T-cell (primary cell): ENCODE measurements at regions not wholly inside any gene's neighbourhood (a gene's known extent, or its start where the extent isn't known, plus 50 kb on each side); places are given as distances from the start of the nearest gene placed in this dataset.

Experiments used
- ATAC-seq, 4 experiments: fragments of 200-7000 bp in 3 of 4; fragments of 150-1000 bp in 1 of 4; cut with Tn5 transposase; replicated peaks in 1 of 4; 1 replicate in 3 of 4; 2 replicates in 1 of 4; pipeline ENCODE4 v1.10.0; 2021; ENCODE audit warnings: moderate library complexity in 3 of 4, mild to moderate bottlenecking in 2 of 4, moderate number of reproducible peaks in 1 of 4
- CTCF ChIA-PET, 2 donors: fragments of 300-600 bp; sonication (Branson Sonifier 250); formaldehyde crosslinking; loops; one replicate each; lab custom pipeline; 2022; ENCODE audit warnings: antibody characterized with exemption in 2 of 2; lab: Charles Lee
- POLR2A ChIA-PET, 2 donors: fragments of 300-600 bp; sonication (Branson Sonifier 250); formaldehyde crosslinking; loops; one replicate each; lab custom pipeline; 2022; ENCODE audit warnings: antibody characterized with exemption in 2 of 2; lab: Charles Lee
- DNase-seq, 35 experiments: peaks; one replicate each; pipeline versions ENCODE4 v3.0.0 to v3.0.0-alpha.2; 2013 to 2023
- H3K27ac ChIP-seq: one replicate; pipeline ENCODE4 v1.5.1; 2013; ENCODE audit warnings: low read length
- H3K27me3 ChIP-seq, 2 experiments: replicated peaks in 1 of 2; 1 replicate in 1 of 2; 2 replicates in 1 of 2; pipeline versions ENCODE4 v1.6.1 to v1.7.0; 2013; ENCODE audit warnings: low read length in 1 of 2, mixed read lengths in 1 of 2; ENCODE audit not compliant: control insufficient read depth in 2 of 2, insufficient read depth in 2 of 2; ENCODE audit errors: extremely low read depth in 1 of 2
- H3K36me3 ChIP-seq, 2 donors: 1 replicate in 1 of 2; 2 replicates in 1 of 2; pipeline versions ENCODE4 v1.6.1 to v1.7.0; 2013; ENCODE audit warnings: low read length in 1 of 2; ENCODE audit not compliant: control insufficient read depth in 2 of 2, insufficient read depth in 1 of 2; ENCODE audit errors: extremely low read depth in 1 of 2
- H3K4me1 ChIP-seq, 2 experiments: 1 replicate in 1 of 2; 2 replicates in 1 of 2; pipeline versions ENCODE4 v1.6.1 to v1.7.0; 2013; ENCODE audit warnings: low read length in 2 of 2, mixed read lengths in 1 of 2; ENCODE audit not compliant: insufficient read depth in 2 of 2, control insufficient read depth in 1 of 2; ENCODE audit errors: extremely low read depth in 1 of 2
- H3K4me3 ChIP-seq, 2 donors: 1 replicate in 1 of 2; 2 replicates in 1 of 2; pipeline versions ENCODE4 v1.5.1 to v1.7.0; 2013; ENCODE audit warnings: mild to moderate bottlenecking in 2 of 2, low read length in 1 of 2, moderate library complexity in 1 of 2; ENCODE audit not compliant: control insufficient read depth in 1 of 2; ENCODE audit errors: extremely low read depth in 1 of 2
- H3K9me3 ChIP-seq: 2 replicates; pipeline ENCODE4 v1.7.0; 2013
- H3K27ac Mint-ChIP-seq, 2 donors: one replicate each; pipeline ENCODE4 v1.8.0; 2020 to 2021; ENCODE audit warnings: mild to moderate bottlenecking in 2 of 2, mixed read lengths in 2 of 2
- H3K27me3 Mint-ChIP-seq, 2 donors: one replicate each; pipeline ENCODE4 v1.8.0; 2021 to 2022; ENCODE audit warnings: mixed read lengths in 2 of 2
- H3K36me3 Mint-ChIP-seq: one replicate; pipeline ENCODE4 v1.8.0; 2021; ENCODE audit warnings: mixed read lengths
- H3K4me1 Mint-ChIP-seq, 3 donors: one replicate each; pipeline ENCODE4 v1.8.0; 2020 to 2022; ENCODE audit warnings: mixed read lengths in 3 of 3, mild to moderate bottlenecking in 1 of 3
- H3K4me3 Mint-ChIP-seq, 3 donors: one replicate each; pipeline ENCODE4 v1.8.0; 2020 to 2022; ENCODE audit warnings: mild to moderate bottlenecking in 3 of 3, mixed read lengths in 3 of 3, moderate library complexity in 3 of 3
- H3K9me3 Mint-ChIP-seq, 3 donors: one replicate each; pipeline ENCODE4 v1.8.0; 2020 to 2022; ENCODE audit warnings: mixed read lengths in 3 of 3
- WGBS: methylation state at CpG from one replicate; pipeline ENCODE4 v1.1.5; 2013; ENCODE audit warnings: missing lambda C conversion rate; ENCODE audit not compliant: insufficient coverage; 5-methylcytosine and 5-hydroxymethylcytosine counted together

GRCh38 chr2:34747643-34748042 is 1148.5 kb upstream of the FAM98A start:
- Mint-ChIP-seq H3K9me3 (peaks cover 0 to 13% (median 3%) of the 10 kb centered on the region in 3 donors), H3K27ac (no peak overlapping the region), H3K4me1 (no peaks in the 10 kb centered on the region), H3K36me3 (no peaks in the 10 kb centered on the region), H3K4me3 (no peak overlapping the region), H3K27me3 (no peaks in the 10 kb centered on the region)
- ChIA-PET CTCF (no interaction called here), POLR2A (no interaction called here)
- ATAC-seq (no peak), DNase-seq (no peak)
- Histone ChIP-seq H3K27me3 (no peaks in the 10 kb centered on the region), H3K4me1 (no peaks in the 10 kb centered on the region), H3K9me3 (no peaks in the 10 kb centered on the region), H3K36me3 (no peaks in the 10 kb centered on the region), H3K27ac (no peak overlapping the region), H3K4me3 (no peak overlapping the region)
- WGBS, result 80% methylated on average over 1 of the region's 3 CpGs

GRCh38 chr2:34738691-34739090 is 1139.6 kb upstream of the FAM98A start:
- no peaks in the 10 kb centered on the region for H3K4me1 Mint-ChIP-seq
- no peaks in the 10 kb centered on the region for H3K36me3 ChIP-seq
- H3K4me3 Mint-ChIP-seq, result no peak overlapping the region
- ChIA-PET CTCF (no interaction called here), POLR2A (no interaction called here)
- H3K27me3 ChIP-seq, result no peaks in the 10 kb centered on the region
- no peak overlapping the region for H3K27ac ChIP-seq
- DNase-seq (no peak), ATAC-seq (no peak)
- peaks cover 2 to 19% (median 11%) of the 10 kb centered on the region in 3 donors for H3K9me3 Mint-ChIP-seq
- no peaks in the 10 kb centered on the region for H3K36me3 Mint-ChIP-seq
- H3K27ac Mint-ChIP-seq, result no peak overlapping the region
- no peaks in the 10 kb centered on the region for H3K4me1 ChIP-seq
- no peaks in the 10 kb centered on the region for H3K27me3 Mint-ChIP-seq
- no peaks in the 10 kb centered on the region for H3K9me3 ChIP-seq
- no peak overlapping the region for H3K4me3 ChIP-seq
- WGBS, result 0% methylated on average over 1 of the region's 3 CpGs

- Mint-ChIP-seq H3K27ac (no peak overlapping the region), H3K36me3 (no peaks in the 10 kb centered on the region), H3K4me1 (no peaks in the 10 kb centered on the region), H3K27me3 (no peaks in the 10 kb centered on the region), H3K4me3 (no peak overlapping the region), H3K9me3 (peaks cover 2 to 19% (median 11%) of the 10 kb centered on the region in 3 donors)
- Histone ChIP-seq H3K9me3 (no peaks in the 10 kb centered on the region), H3K36me3 (no peaks in the 10 kb centered on the region), H3K4me1 (no peaks in the 10 kb centered on the region), H3K4me3 (no peak overlapping the region), H3K27ac (no peak overlapping the region), H3K27me3 (no peaks in the 10 kb centered on the region)
- WGBS, result 60% methylated on average over 2 of the region's 3 CpGs
- ATAC-seq (no peak), DNase-seq (no peak)
- POLR2A ChIA-PET, result no interaction called here
- CTCF ChIA-PET, result no interaction called here
Observed at GRCh38 chr2:34737146-34737545, 1138.0 kb upstream of the FAM98A start.

GRCh38 chr2:34736482-34736881 is 1137.4 kb upstream of the FAM98A start:
- Mint-ChIP-seq H3K9me3 (peaks cover 2 to 19% (median 11%) of the 10 kb centered on the region in 3 donors), H3K4me3 (no peak overlapping the region), H3K4me1 (no peaks in the 10 kb centered on the region), H3K27ac (no peak overlapping the region), H3K36me3 (no peaks in the 10 kb centered on the region), H3K27me3 (no peaks in the 10 kb centered on the region)
- no peaks in the 10 kb centered on the region for H3K36me3 ChIP-seq
- no peaks in the 10 kb centered on the region for H3K9me3 ChIP-seq
- H3K4me1 ChIP-seq, result no peaks in the 10 kb centered on the region
- ChIA-PET CTCF (no interaction called here), POLR2A (no interaction called here)
- no peaks in the 10 kb centered on the region for H3K27me3 ChIP-seq
- no peak overlapping the region for H3K27ac ChIP-seq
- DNase-seq, result no peak
- no peak for ATAC-seq
- no CpG with 5 or more reads among the region's 2 CpGs for WGBS
- no peak overlapping the region for H3K4me3 ChIP-seq

GRCh38 chr2:34734662-34735061 is 1135.6 kb upstream of the FAM98A start:
- Mint-ChIP-seq H3K4me3 (no peak overlapping the region), H3K9me3 (peaks cover 3 to 15% (median 11%) of the 10 kb centered on the region in 3 donors), H3K36me3 (no peaks in the 10 kb centered on the region), H3K4me1 (no peaks in the 10 kb centered on the region), H3K27me3 (no peaks in the 10 kb centered on the region), H3K27ac (no peak overlapping the region)
- Histone ChIP-seq H3K4me1 (no peaks in the 10 kb centered on the region), H3K9me3 (no peaks in the 10 kb centered on the region), H3K36me3 (no peaks in the 10 kb centered on the region), H3K4me3 (no peak overlapping the region), H3K27ac (no peak overlapping the region), H3K27me3 (no peaks in the 10 kb centered on the region)
- ATAC-seq, result no peak
- no peak for DNase-seq
- ChIA-PET CTCF (no interaction called here), POLR2A (no interaction called here)

- CTCF ChIA-PET, result no interaction called here
- Mint-ChIP-seq H3K27me3 (no peaks in the 10 kb centered on the region), H3K9me3 (peaks cover 3 to 15% (median 11%) of the 10 kb centered on the region in 3 donors), H3K36me3 (no peaks in the 10 kb centered on the region), H3K4me1 (no peaks in the 10 kb centered on the region), H3K27ac (no peak overlapping the region), H3K4me3 (no peak overlapping the region)
- H3K27ac ChIP-seq, result no peak overlapping the region
- no peaks in the 10 kb centered on the region for H3K9me3 ChIP-seq
- DNase-seq (no peak), ATAC-seq (no peak)
- no peaks in the 10 kb centered on the region for H3K27me3 ChIP-seq
- H3K4me1 ChIP-seq, result no peaks in the 10 kb centered on the region
- no peaks in the 10 kb centered on the region for H3K36me3 ChIP-seq
- POLR2A ChIA-PET, result no interaction called here
- WGBS, result no CpG with 5 or more reads among the region's 1 CpG
- H3K4me3 ChIP-seq, result no peak overlapping the region
Observed at GRCh38 chr2:34734042-34734441, 1134.9 kb upstream of the FAM98A start.

GRCh38 chr2:34731292-34731691 is 1132.2 kb upstream of the FAM98A start:
- no peaks in the 10 kb centered on the region for H3K4me1 Mint-ChIP-seq
- Histone ChIP-seq H3K27me3 (no peaks in the 10 kb centered on the region), H3K4me1 (no peaks in the 10 kb centered on the region), H3K36me3 (no peaks in the 10 kb centered on the region), H3K4me3 (no peak overlapping the region), H3K27ac (no peak overlapping the region), H3K9me3 (no peaks in the 10 kb centered on the region)
- no CpG with 5 or more reads among the region's 2 CpGs for WGBS
- CTCF ChIA-PET, result no interaction called here
- DNase-seq (no peak), ATAC-seq (no peak)
- H3K36me3 Mint-ChIP-seq, result no peaks in the 10 kb centered on the region
- H3K27me3 Mint-ChIP-seq, result no peaks in the 10 kb centered on the region
- H3K4me3 Mint-ChIP-seq, result no peak overlapping the region
- POLR2A ChIA-PET, result no interaction called here
- H3K9me3 Mint-ChIP-seq, result peaks cover under 1 to 3% (median 3%) of the 10 kb centered on the region in 3 donors
- H3K27ac Mint-ChIP-seq, result no peak overlapping the region
